ENCODE measurements at regions not wholly inside any gene's neighbourhood (a gene's known extent, or its start where the extent isn't known, plus 50 kb on each side); places are given as distances from the start of the nearest gene placed in this dataset.
"Not testable (repeated sequence)": the region's sequence is repeated elsewhere in the genome, so short reads cannot be mapped to it uniquely, and the experiment has no call there.

- Mint-ChIP-seq H3K27ac (ENCODE audit: unreplicated experiment) (no peak overlapping the region), H3K9me3 (ENCODE audit: unreplicated experiment) (no peaks in the 10 kb centered on the region), H3K4me1 (ENCODE audit: low read depth, unreplicated experiment) (no peaks in the 10 kb centered on the region), H3K4me3 (ENCODE audit: unreplicated experiment) (no peak overlapping the region), H3K36me3 (ENCODE audit: insufficient read depth, unreplicated experiment) (no peaks in the 10 kb centered on the region), H3K27me3 (ENCODE audit: insufficient read depth, unreplicated experiment) (peaks cover 5% of the 10 kb centered on the region)
- Histone ChIP-seq H3K9me3 (no peaks in the 10 kb centered on the region), H3K4me1 (no peaks in the 10 kb centered on the region), H3K27me3 (replicated peaks; ENCODE audit: control insufficient read depth, insufficient read depth, low read length) (no peaks in the 10 kb centered on the region), H3K36me3 (ENCODE audit: control insufficient read depth, insufficient read depth, low read length) (no peaks in the 10 kb centered on the region), H3K4me3 (ENCODE audit: low read depth, low read length) (no peak overlapping the region)
- BruUV-seq (replicated peaks), result no TSS peak
- DNase-seq, result no peak
- ChIA-PET CTCF (no interaction called here), POLR2A (no interaction called here)
- intact Hi-C loops (cut with micrococcal nuclease; ENCODE audit: unreplicated experiment), result no loop called here
- no peak for TF ChIP-seq CTCF (IDR thresholded peaks at IDR 0.05; ENCODE audit: insufficient read depth in 1 of 2, low read depth in 1 of 2, low read length in 1 of 2, severe bottlenecking in 1 of 2, unreplicated experiment in 1 of 2)
Observed at GRCh38 chr11:67820081-67820480, 145.7 kb upstream of the ALDH3B2 start.

- H3K36me3 Mint-ChIP-seq (ENCODE audit: insufficient read depth, unreplicated experiment); H3K36me3 ChIP-seq (ENCODE audit: control insufficient read depth, insufficient read depth, low read length); CTCF ChIA-PET; H3K4me1 Mint-ChIP-seq (ENCODE audit: low read depth, unreplicated experiment); POLR2A ChIA-PET; BruUV-seq (replicated peaks); H3K4me3 ChIP-seq (ENCODE audit: low read depth, low read length); DNase-seq; H3K27ac Mint-ChIP-seq (ENCODE audit: unreplicated experiment); H3K27me3 Mint-ChIP-seq (ENCODE audit: insufficient read depth, unreplicated experiment); H3K9me3 Mint-ChIP-seq (ENCODE audit: unreplicated experiment); H3K4me3 Mint-ChIP-seq (ENCODE audit: unreplicated experiment); intact Hi-C loops (cut with micrococcal nuclease; ENCODE audit: unreplicated experiment); H3K4me1 ChIP-seq; H3K27me3 ChIP-seq (replicated peaks; ENCODE audit: control insufficient read depth, insufficient read depth, low read length); H3K9me3 ChIP-seq: not testable (repeated sequence)
Observed at GRCh38 chr11:67817558-67817957, 143.1 kb upstream of the ALDH3B2 start.

GRCh38 chr11:67809301-67809700 lies 134.9 kb upstream of the ALDH3B2 start:
- H3K27me3 ChIP-seq (replicated peaks; ENCODE audit: control insufficient read depth, insufficient read depth, low read length); BruUV-seq (replicated peaks); intact Hi-C loops (cut with micrococcal nuclease; ENCODE audit: unreplicated experiment); DNase-seq; H3K4me1 ChIP-seq; CTCF ChIA-PET; H3K9me3 Mint-ChIP-seq (ENCODE audit: unreplicated experiment); H3K4me3 Mint-ChIP-seq (ENCODE audit: unreplicated experiment); H3K27me3 Mint-ChIP-seq (ENCODE audit: insufficient read depth, unreplicated experiment); H3K36me3 ChIP-seq (ENCODE audit: control insufficient read depth, insufficient read depth, low read length); POLR2A ChIA-PET; H3K4me3 ChIP-seq (ENCODE audit: low read depth, low read length); H3K27ac Mint-ChIP-seq (ENCODE audit: unreplicated experiment); H3K9me3 ChIP-seq: not testable (repeated sequence)
- H3K36me3 Mint-ChIP-seq (ENCODE audit: insufficient read depth, unreplicated experiment), result peaks cover 16% of the 10 kb centered on the region
- peaks cover 15% of the 10 kb centered on the region for H3K4me1 Mint-ChIP-seq (ENCODE audit: low read depth, unreplicated experiment)

GRCh38 chr11:67807896-67808295 lies 133.5 kb upstream of the ALDH3B2 start:
- CTCF ChIA-PET; H3K27me3 Mint-ChIP-seq (ENCODE audit: insufficient read depth, unreplicated experiment); DNase-seq; H3K9me3 Mint-ChIP-seq (ENCODE audit: unreplicated experiment); H3K4me1 ChIP-seq; POLR2A ChIA-PET; H3K27me3 ChIP-seq (replicated peaks; ENCODE audit: control insufficient read depth, insufficient read depth, low read length); H3K4me3 ChIP-seq (ENCODE audit: low read depth, low read length); BruUV-seq (replicated peaks); intact Hi-C loops (cut with micrococcal nuclease; ENCODE audit: unreplicated experiment); H3K9me3 ChIP-seq; H3K36me3 ChIP-seq (ENCODE audit: control insufficient read depth, insufficient read depth, low read length); H3K27ac Mint-ChIP-seq (ENCODE audit: unreplicated experiment); H3K4me3 Mint-ChIP-seq (ENCODE audit: unreplicated experiment): not testable (repeated sequence)
- peaks cover 22% of the 10 kb centered on the region for H3K4me1 Mint-ChIP-seq (ENCODE audit: low read depth, unreplicated experiment)
- peaks cover 16% of the 10 kb centered on the region for H3K36me3 Mint-ChIP-seq (ENCODE audit: insufficient read depth, unreplicated experiment)

GRCh38 chr11:67806728-67807235 lies 132.4 kb upstream of the ALDH3B2 start:
- H3K27me3 ChIP-seq (replicated peaks; ENCODE audit: control insufficient read depth, insufficient read depth, low read length); H3K27me3 Mint-ChIP-seq (ENCODE audit: insufficient read depth, unreplicated experiment); H3K4me1 ChIP-seq; H3K9me3 Mint-ChIP-seq (ENCODE audit: unreplicated experiment); DNase-seq; H3K36me3 ChIP-seq (ENCODE audit: control insufficient read depth, insufficient read depth, low read length); intact Hi-C loops (cut with micrococcal nuclease; ENCODE audit: unreplicated experiment); H3K9me3 ChIP-seq; POLR2A ChIA-PET: not testable (repeated sequence)
- H3K4me3 ChIP-seq (ENCODE audit: low read depth, low read length), result peak overlapping the region; percentile 62
- CTCF ChIA-PET, result interaction anchor here (1.6 to 2.0 kb wide), 2 partner anchors 149 to 177 kb away, joined by 12 to 26 read pairs; partner anchors contain the start of gene NUDT8
- H3K36me3 Mint-ChIP-seq (ENCODE audit: insufficient read depth, unreplicated experiment), result peaks cover 16% of the 10 kb centered on the region
- H3K27ac Mint-ChIP-seq (ENCODE audit: unreplicated experiment), result peak overlapping the region; percentile 98
- H3K4me1 Mint-ChIP-seq (ENCODE audit: low read depth, unreplicated experiment), result peaks cover 16% of the 10 kb centered on the region
- TSS peak; percentile 64 for BruUV-seq (replicated peaks)
- H3K4me3 Mint-ChIP-seq (ENCODE audit: unreplicated experiment), result peak overlapping the region; percentile 86

GRCh38 chr11:67806183-67806582 lies 131.8 kb upstream of the ALDH3B2 start:
- Mint-ChIP-seq H3K4me3 (ENCODE audit: unreplicated experiment) (peak overlapping the region; percentile 86), H3K27ac (ENCODE audit: unreplicated experiment) (peak overlapping the region; percentile 98), H3K36me3 (ENCODE audit: insufficient read depth, unreplicated experiment) (peaks cover 16% of the 10 kb centered on the region), H3K4me1 (ENCODE audit: low read depth, unreplicated experiment) (peaks cover 16% of the 10 kb centered on the region)
- CTCF ChIA-PET, result interaction anchor here (0.6 to 2.0 kb wide), 6 partner anchors 37 to 178 kb away, joined by 3 to 26 read pairs (median 3); partner anchors contain the start of gene NUDT8
- H3K27me3 Mint-ChIP-seq (ENCODE audit: insufficient read depth, unreplicated experiment); H3K4me1 ChIP-seq; intact Hi-C loops (cut with micrococcal nuclease; ENCODE audit: unreplicated experiment); POLR2A ChIA-PET; BruUV-seq (replicated peaks); H3K9me3 Mint-ChIP-seq (ENCODE audit: unreplicated experiment); H3K9me3 ChIP-seq; DNase-seq; H3K27me3 ChIP-seq (replicated peaks; ENCODE audit: control insufficient read depth, insufficient read depth, low read length); H3K36me3 ChIP-seq (ENCODE audit: control insufficient read depth, insufficient read depth, low read length): not testable (repeated sequence)
- peak overlapping the region; percentile 62 for H3K4me3 ChIP-seq (ENCODE audit: low read depth, low read length)

All from Caco-2 (cell line).